ENCODE measurements at regions not wholly inside any gene's neighbourhood (a gene's known extent, or its start where the extent isn't known, plus 50 kb on each side); places are given as distances from the start of the nearest gene placed in this dataset.

DNA sequence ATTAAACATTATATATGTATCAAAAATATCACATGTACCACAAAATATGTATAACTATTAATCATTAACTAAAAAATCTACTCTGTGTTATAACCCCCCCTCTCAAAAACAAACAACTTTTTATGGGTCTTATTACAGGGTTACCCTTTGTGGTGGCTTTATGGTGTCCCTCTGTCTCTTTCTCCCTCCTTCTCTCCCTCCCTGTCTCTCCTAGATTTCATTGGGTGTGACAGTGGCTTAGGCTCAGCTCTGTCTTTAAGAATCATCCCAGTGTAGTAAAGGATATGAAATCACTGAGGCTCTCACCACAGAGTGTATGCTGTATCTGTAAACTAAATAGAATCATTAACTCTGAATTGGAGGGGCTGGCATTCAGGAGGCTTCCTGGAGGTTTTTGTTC, 93.7 kb downstream of the TDRD15 start:
- Histone ChIP-seq H3K4me3 (no peak overlapping the region), H3K27me3 (no peaks in the 10 kb centered on the region), H3K36me3 (no peaks in the 10 kb centered on the region), H3K4me1 (no peaks in the 10 kb centered on the region), H3K9me3 (no peaks in the 10 kb centered on the region), H3K27ac (no peak overlapping the region)
- no peak for TF ChIP-seq CTCF (IDR thresholded peaks at IDR 0.05)
- DNase-seq (no peak), ATAC-seq (no peak)
- intact Hi-C loops (cut with DNase I): no loop called here

DNA sequence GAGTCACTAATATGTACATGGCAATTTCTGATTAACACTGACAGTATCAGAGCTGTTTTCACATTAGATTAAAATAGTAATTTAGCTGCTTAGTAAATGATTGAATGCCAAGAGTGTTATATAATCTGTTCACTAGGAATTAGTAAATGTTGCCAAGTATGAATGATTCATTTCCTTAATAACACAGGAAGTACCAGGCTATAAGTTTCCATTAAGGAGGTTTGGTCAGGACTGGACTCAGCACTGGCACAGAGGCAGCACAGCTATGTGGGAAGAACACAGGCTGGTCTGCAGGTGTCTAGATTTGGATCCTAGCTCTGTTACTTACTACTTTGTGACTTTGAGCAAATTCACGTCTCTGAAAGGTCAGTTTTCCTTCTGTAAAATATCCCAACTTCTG, 97.2 kb downstream of the TDRD15 start:
- Histone ChIP-seq H3K27ac (no peak overlapping the region), H3K27me3 (no peaks in the 10 kb centered on the region), H3K9me3 (no peaks in the 10 kb centered on the region), H3K4me3 (no peak overlapping the region), H3K36me3 (no peaks in the 10 kb centered on the region), H3K4me1 (no peaks in the 10 kb centered on the region)
- peak; percentile 54 for ATAC-seq
- no peak for TF ChIP-seq CTCF (IDR thresholded peaks at IDR 0.05)
- intact Hi-C loops (cut with DNase I): no loop called here
- no peak for DNase-seq

- H3K9me3 ChIP-seq: no peaks in the 10 kb centered on the region
- no peaks in the 10 kb centered on the region for H3K4me1 ChIP-seq
- H3K27me3 ChIP-seq: no peaks in the 10 kb centered on the region
- TF ChIP-seq CTCF (IDR thresholded peaks at IDR 0.05): no peak
- ATAC-seq (no peak), DNase-seq (no peak)
- intact Hi-C loops (cut with DNase I): no loop called here
- H3K36me3 ChIP-seq: no peaks in the 10 kb centered on the region
- H3K4me3 ChIP-seq: no peak overlapping the region
- no peak overlapping the region for H3K27ac ChIP-seq
Observed at GRCh38 chr2:21223618-21224017, 99.8 kb downstream of the TDRD15 start.

DNA sequence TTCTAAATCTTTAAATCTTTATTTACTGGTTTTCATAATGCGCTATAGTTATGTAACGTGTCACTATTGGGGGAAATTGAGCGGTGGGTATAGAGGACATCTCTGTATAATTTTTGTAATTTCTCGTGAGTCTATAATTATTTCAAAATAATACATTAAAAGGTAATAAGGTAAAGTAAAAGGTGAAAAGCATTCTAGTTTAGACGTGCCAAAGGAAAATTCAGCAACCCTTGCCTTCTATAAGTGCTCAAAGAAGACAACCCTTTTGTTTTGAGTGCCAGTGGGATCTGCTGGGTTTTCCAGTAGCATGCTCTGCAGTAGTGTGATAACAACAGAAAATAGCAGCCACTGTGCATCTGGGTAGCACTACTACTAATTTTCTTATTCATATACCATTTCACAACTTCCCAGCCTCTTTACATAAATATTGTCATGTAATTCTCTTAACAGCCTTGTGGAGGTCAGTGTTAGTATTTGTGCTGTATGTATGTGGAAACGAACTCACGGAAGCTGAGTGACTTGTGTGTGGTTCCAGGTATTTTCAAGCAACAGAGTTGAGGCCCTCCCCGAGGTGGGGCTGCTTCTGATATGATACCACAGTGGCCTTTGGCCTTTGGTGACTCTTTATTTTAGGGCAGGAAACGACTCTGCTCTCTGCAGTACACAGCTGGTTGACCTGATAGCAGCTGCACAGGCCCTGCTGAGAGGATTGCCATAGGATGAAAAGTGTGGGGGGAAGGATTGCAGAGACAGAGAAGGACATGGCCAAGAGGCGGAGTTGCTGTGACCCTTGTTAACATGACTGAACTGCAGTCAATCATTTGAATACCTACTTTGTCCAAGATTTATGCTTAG, 104.5 kb downstream of the TDRD15 start:
- intact Hi-C loops (cut with DNase I): no loop called here
- no peak for DNase-seq
- Histone ChIP-seq H3K27me3 (no peaks in the 10 kb centered on the region), H3K27ac (no peak overlapping the region), H3K36me3 (no peaks in the 10 kb centered on the region), H3K4me1 (no peaks in the 10 kb centered on the region), H3K4me3 (no peak overlapping the region), H3K9me3 (no peaks in the 10 kb centered on the region)
- no peak for TF ChIP-seq CTCF (IDR thresholded peaks at IDR 0.05)
- no peak for ATAC-seq

GRCh38 chr2:21229302-21229701, 105.5 kb downstream of the TDRD15 start:
- ATAC-seq: no peak

More at GRCh38 chr2:21229302-21229701, 105.5 kb downstream of the TDRD15 start:
- no peak for TF ChIP-seq CTCF (IDR thresholded peaks at IDR 0.05)
- no peak overlapping the region for H3K27ac ChIP-seq
- DNase-seq: no peak
- H3K4me1 ChIP-seq: no peaks in the 10 kb centered on the region
- H3K36me3 ChIP-seq: no peaks in the 10 kb centered on the region
- no peak overlapping the region for H3K4me3 ChIP-seq
- H3K27me3 ChIP-seq: no peaks in the 10 kb centered on the region
- intact Hi-C loops (cut with DNase I): no loop called here
- H3K9me3 ChIP-seq: no peaks in the 10 kb centered on the region
